ENCODE measurements at regions not wholly inside any gene's neighbourhood (a gene's known extent, or its start where the extent isn't known, plus 50 kb on each side); places are given as distances from the start of the nearest gene placed in this dataset.

- POLR2A ChIA-PET, result no interaction called here
- CTCF ChIA-PET, result interaction anchor here (0.7 kb wide), 1 partner anchor 484 kb away, joined by 3 read pairs; no protein-coding TSS in a partner anchor
- ATAC-seq (no peak), DNase-seq (ENCODE audit: low read depth, low spot score) (no peak)
- in situ Hi-C loops (cut with HindIII; ENCODE audit: low pct_unique_long_range_greater_than_20kb, low sequenced_read_pairs) (no loop called here), intact Hi-C loops (cut with micrococcal nuclease; ENCODE audit: unreplicated experiment) (no loop called here)
- Histone ChIP-seq H3K4me3 (ENCODE audit: low read depth in 2 of 2, low read length in 2 of 2) (no peak overlapping the region), H3K36me3 (ENCODE audit: control insufficient read depth, insufficient read depth, low read length) (no peaks in the 10 kb centered on the region), H3K4me1 (ENCODE audit: control insufficient read depth, insufficient read depth, low read length) (no peaks in the 10 kb centered on the region), H3K9me3 (ENCODE audit: control insufficient read depth, insufficient read depth, low read depth, low read length) (no peaks in the 10 kb centered on the region; the same call in 1 of the 2 replicates), H3K27ac (ENCODE audit: low read length) (no peak overlapping the region), H3K27me3 (ENCODE audit: control insufficient read depth, insufficient read depth, low read length) (no peaks in the 10 kb centered on the region)
- no peak for TF ChIP-seq TCF7L2 (IDR thresholded peaks at IDR 0.05; ENCODE audit: low read depth, low read length)
- TF ChIP-seq CTCF (IDR thresholded peaks at IDR 0.05), result no peak
- no peak for TF ChIP-seq SIN3A (IDR thresholded peaks at IDR 0.05; ENCODE audit: borderline replicate concordance, insufficient read depth, low read depth, low read length)
- TF ChIP-seq POLR2AphosphoS5 (IDR thresholded peaks at IDR 0.05; ENCODE audit: low read depth, low read length), result no peak
- TF ChIP-seq REST (IDR thresholded peaks at IDR 0.05; ENCODE audit: insufficient read depth in 1 of 2, low read depth in 2 of 2, low read length in 1 of 2), result no peak
- no TSS peak for BruUV-seq (replicated peaks)
These were observed 556.6 kb downstream of the TRHDE start for GRCh38 chr12:72828662-72829324.

- ATAC-seq, result no peak
- Histone ChIP-seq H3K9me3 (ENCODE audit: control insufficient read depth, insufficient read depth, low read depth, low read length) (no peaks in the 10 kb centered on the region; the same call in 1 of the 2 replicates), H3K36me3 (ENCODE audit: control insufficient read depth, insufficient read depth, low read length) (no peaks in the 10 kb centered on the region), H3K27ac (ENCODE audit: low read length) (no peak overlapping the region), H3K4me3 (ENCODE audit: low read depth in 2 of 2, low read length in 2 of 2) (no peak overlapping the region), H3K27me3 (ENCODE audit: control insufficient read depth, insufficient read depth, low read length) (no peaks in the 10 kb centered on the region), H3K4me1 (ENCODE audit: control insufficient read depth, insufficient read depth, low read length) (no peaks in the 10 kb centered on the region)
- in situ Hi-C loops (cut with HindIII; ENCODE audit: low pct_unique_long_range_greater_than_20kb, low sequenced_read_pairs) (no loop called here), intact Hi-C loops (cut with micrococcal nuclease; ENCODE audit: unreplicated experiment) (no loop called here)
- POLR2A ChIA-PET, result no interaction called here
- TF ChIP-seq TCF7L2 (IDR thresholded peaks at IDR 0.05; ENCODE audit: low read depth, low read length) (no peak), REST (IDR thresholded peaks at IDR 0.05; ENCODE audit: insufficient read depth in 1 of 2, low read depth in 2 of 2, low read length in 1 of 2) (no peak), SIN3A (IDR thresholded peaks at IDR 0.05; ENCODE audit: borderline replicate concordance, insufficient read depth, low read depth, low read length) (no peak), POLR2AphosphoS5 (IDR thresholded peaks at IDR 0.05; ENCODE audit: low read depth, low read length) (no peak), CTCF (IDR thresholded peaks at IDR 0.05) (no peak)
- BruUV-seq (replicated peaks), result no TSS peak
- CTCF ChIA-PET, result no interaction called here
- no peak for DNase-seq (ENCODE audit: low read depth, low spot score)
These were observed 557.7 kb downstream of the TRHDE start for GRCh38 chr12:72829838-72830237.

Data from Panc1 (cell line).